Esophagus squamous epithelium (tissue), 5 donors: ENCODE measurements at regions not wholly inside any gene's neighbourhood (a gene's known extent, or its start where the extent isn't known, plus 50 kb on each side); places are given as distances from the start of the nearest gene placed in this dataset.

Experiments used
- DNase-seq: peaks from one replicate; lab custom pipeline; 2025; lab: John Stamatoyannopoulos, UW
- H3K27ac ChIP-seq, 4 donors: fragments of 200-600 bp; sonication (generic); one replicate each; pipeline ENCODE4 v1.5.1; 2016 to 2019; ENCODE audit warnings: mild to moderate bottlenecking in 1 of 4
- H3K27me3 ChIP-seq, 4 donors: fragments of 200-600 bp; sonication (generic); 1 replicate in 3 of 4; 2 replicates in 1 of 4; pipeline versions ENCODE4 v1.5.1 to v1.6.0; 2017 to 2021; ENCODE audit warnings: antibody characterized with exemption in 1 of 4
- H3K36me3 ChIP-seq, 3 donors: fragments of 200-600 bp; sonication (generic); one replicate each; pipeline ENCODE4 v1.5.1; 2016 to 2019
- H3K4me1 ChIP-seq, 3 donors: fragments of 200-600 bp; sonication (generic); one replicate each; pipeline ENCODE4 v1.5.1; 2017 to 2019
- H3K4me3 ChIP-seq, 4 donors: fragments of 200-600 bp; sonication (generic); 1 replicate in 3 of 4; 2 replicates in 1 of 4; pipeline ENCODE4 v1.5.1; 2016 to 2019; ENCODE audit warnings: mild to moderate bottlenecking in 2 of 4, moderate library complexity in 1 of 4
- H3K9me3 ChIP-seq, 3 donors: fragments of 200-600 bp; sonication (generic); one replicate each; pipeline ENCODE4 v1.5.1; 2016 to 2019
- POLR2A ChIP-seq, 4 donors: fragments of 450-650 bp; IDR thresholded peaks; one replicate each; pipeline ENCODE4 v1.6.1; 2017; ENCODE audit warnings: antibody characterized with exemption in 4 of 4, mild to moderate bottlenecking in 4 of 4, moderate library complexity in 3 of 4
- WGBS, 2 donors: methylation state at CpG; one replicate each; pipeline ENCODE4 v1.1.5; 2018; 5-methylcytosine and 5-hydroxymethylcytosine counted together
- intact Hi-C: fragments of 100-400 bp; cut with DNase I; formaldehyde crosslinking; loops from one replicate; pipeline ENCODE4 v1.15.0; 2022
- TF ChIP-seq, protein P1 (sequence below), 6 experiments: fragments of 450-650 bp in 4 of 6; fragments of 200-600 bp in 2 of 6; sonication (generic) in 2 of 6; IDR thresholded peaks; one replicate each; pipeline ENCODE4 v1.5.1; 2016 to 2019; ENCODE audit warnings: antibody characterized with exemption in 6 of 6, mild to moderate bottlenecking in 4 of 6, moderate library complexity in 4 of 6
- donor health status: DM: yes; HTN: yes; CAD: no.

DNA sequence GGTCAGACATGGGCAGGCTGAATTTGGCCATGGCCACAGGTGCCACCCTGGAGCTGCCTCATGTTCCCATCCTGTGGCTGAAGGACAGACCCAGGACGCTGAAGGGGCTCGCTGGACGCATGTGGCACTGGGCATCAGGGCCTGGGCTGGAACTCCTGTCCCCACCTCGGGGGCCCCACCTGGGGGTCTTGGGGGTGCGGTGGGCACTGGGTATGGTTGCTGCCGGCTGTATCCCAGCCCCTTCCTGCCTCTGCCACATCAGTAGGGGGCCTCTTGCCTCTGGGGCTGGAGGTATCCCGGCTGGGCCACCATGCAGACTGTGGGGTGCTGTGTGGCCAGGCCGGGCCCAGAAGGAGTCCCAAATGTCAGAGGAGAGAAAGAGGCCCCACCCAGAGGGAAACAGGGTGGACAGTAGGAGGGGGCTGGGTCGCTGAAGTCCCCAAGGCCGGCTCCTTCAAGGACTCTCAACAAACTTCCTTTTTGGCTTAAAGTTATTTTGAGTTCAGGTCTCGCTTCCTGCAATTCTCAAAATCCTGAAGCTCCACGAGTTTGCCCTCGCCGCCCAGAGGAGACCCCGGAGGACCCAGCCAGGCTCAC, 78.7 kb downstream of the SIK1 start:
- no peak for DNase-seq
- H3K27ac ChIP-seq: peak overlapping the region in 2 of 4 donors; percentile 25 to 35

DNA sequence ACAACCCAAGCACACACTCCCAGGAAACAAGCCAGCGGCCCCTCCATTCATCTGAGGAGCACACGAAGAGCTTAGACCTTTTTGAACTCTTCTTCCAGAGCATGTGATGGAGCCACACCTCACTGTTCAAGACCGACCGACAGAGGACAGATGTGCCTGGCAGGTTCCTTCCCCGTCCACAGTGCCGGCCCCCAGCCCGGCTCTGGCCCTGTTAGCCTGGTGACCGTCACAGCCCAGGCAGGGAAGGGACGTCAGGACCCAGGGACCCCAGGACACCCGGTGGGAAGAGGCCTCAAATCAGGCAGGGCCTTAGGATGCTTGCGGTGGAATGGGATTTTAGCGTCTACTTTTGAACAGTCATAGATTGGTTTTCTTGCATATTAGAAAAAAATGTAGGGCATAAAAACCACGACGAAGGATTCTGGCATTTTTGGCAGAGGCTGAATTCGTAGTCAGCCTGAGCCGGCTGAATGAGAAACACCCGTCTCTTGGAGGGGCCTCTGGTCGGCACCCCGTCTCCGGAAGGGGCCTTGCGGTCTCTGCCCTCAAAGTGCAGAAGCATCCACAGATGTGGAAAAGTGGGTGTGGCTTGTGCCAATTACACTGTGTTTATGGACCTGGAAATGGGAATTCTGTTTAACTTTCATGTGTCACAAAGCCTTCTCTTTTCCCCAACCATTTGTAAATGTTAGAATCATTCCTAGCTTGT, 79.3 kb downstream of the SIK1 start:
- WGBS, 2 donors: 83 to 91% methylated on average over 10 to 11 of the region's 21 CpGs
- Histone ChIP-seq H3K4me3 (no peak overlapping the region), H3K4me1 (peaks cover 14 to 47% (median 17%) of the 10 kb centered on the region in 3 donors), H3K36me3 (no peaks in the 10 kb centered on the region), H3K27me3 (no peaks in the 10 kb centered on the region), H3K27ac (no peak overlapping the region), H3K9me3 (no peaks in the 10 kb centered on the region)
- TF ChIP-seq POLR2A (IDR thresholded peaks at IDR 0.05): no peak
- TF ChIP-seq, protein P1, sequence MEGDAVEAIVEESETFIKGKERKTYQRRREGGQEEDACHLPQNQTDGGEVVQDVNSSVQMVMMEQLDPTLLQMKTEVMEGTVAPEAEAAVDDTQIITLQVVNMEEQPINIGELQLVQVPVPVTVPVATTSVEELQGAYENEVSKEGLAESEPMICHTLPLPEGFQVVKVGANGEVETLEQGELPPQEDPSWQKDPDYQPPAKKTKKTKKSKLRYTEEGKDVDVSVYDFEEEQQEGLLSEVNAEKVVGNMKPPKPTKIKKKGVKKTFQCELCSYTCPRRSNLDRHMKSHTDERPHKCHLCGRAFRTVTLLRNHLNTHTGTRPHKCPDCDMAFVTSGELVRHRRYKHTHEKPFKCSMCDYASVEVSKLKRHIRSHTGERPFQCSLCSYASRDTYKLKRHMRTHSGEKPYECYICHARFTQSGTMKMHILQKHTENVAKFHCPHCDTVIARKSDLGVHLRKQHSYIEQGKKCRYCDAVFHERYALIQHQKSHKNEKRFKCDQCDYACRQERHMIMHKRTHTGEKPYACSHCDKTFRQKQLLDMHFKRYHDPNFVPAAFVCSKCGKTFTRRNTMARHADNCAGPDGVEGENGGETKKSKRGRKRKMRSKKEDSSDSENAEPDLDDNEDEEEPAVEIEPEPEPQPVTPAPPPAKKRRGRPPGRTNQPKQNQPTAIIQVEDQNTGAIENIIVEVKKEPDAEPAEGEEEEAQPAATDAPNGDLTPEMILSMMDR (IDR thresholded peaks at IDR 0.05): no peak
- intact Hi-C loops: no loop called here
- no peak for DNase-seq

More for the DNA sequence above, 78.7 kb downstream of the SIK1 start:
- intact Hi-C loops: no loop called here
- Histone ChIP-seq H3K27me3 (no peaks in the 10 kb centered on the region), H3K4me1 (peaks cover 11 to 41% (median 17%) of the 10 kb centered on the region in 3 donors), H3K9me3 (no peaks in the 10 kb centered on the region), H3K36me3 (no peaks in the 10 kb centered on the region), H3K4me3 (no peak overlapping the region)
- TF ChIP-seq, protein P1 (IDR thresholded peaks at IDR 0.05): no peak
- no peak for TF ChIP-seq POLR2A (IDR thresholded peaks at IDR 0.05)
- WGBS, 2 donors: 78% methylated on average over 6 of the region's 15 CpGs; no CpG with 5 or more reads in 1 of the 2 donors

DNA sequence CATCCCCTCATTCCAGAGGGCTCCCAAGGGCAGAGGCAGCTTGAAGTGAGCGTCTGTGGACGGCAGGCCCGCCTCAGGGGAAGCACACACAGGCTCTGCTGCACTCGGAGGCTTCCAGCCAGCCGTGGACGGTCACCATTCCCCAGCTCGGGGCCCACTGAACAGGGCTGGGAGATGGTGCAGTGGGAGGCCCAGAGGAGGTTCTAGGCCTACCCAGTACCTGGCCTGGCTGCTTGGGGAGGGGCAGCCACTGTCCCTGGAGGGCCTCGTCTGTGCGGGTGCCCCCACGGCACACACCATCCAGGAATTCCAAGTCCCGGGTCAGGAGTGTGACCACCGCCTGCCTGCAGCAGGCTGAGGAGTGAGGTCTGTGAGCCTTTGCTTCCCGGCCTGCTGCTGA, 80.4 kb downstream of the SIK1 start:
- H3K4me3 ChIP-seq: no peak overlapping the region
- no peaks in the 10 kb centered on the region for H3K36me3 ChIP-seq
- H3K27ac ChIP-seq: no peak overlapping the region
- no CpG with 5 or more reads among the region's 13 CpGs for WGBS, 2 donors
- H3K9me3 ChIP-seq: no peaks in the 10 kb centered on the region
- TF ChIP-seq POLR2A (IDR thresholded peaks at IDR 0.05): no peak
- TF ChIP-seq, protein P1 (IDR thresholded peaks at IDR 0.05): no peak
- DNase-seq: no peak
- no peaks in the 10 kb centered on the region for H3K27me3 ChIP-seq
- intact Hi-C loops: no loop called here
- H3K4me1 ChIP-seq: peaks cover 14 to 47% (median 17%) of the 10 kb centered on the region in 3 donors

DNA sequence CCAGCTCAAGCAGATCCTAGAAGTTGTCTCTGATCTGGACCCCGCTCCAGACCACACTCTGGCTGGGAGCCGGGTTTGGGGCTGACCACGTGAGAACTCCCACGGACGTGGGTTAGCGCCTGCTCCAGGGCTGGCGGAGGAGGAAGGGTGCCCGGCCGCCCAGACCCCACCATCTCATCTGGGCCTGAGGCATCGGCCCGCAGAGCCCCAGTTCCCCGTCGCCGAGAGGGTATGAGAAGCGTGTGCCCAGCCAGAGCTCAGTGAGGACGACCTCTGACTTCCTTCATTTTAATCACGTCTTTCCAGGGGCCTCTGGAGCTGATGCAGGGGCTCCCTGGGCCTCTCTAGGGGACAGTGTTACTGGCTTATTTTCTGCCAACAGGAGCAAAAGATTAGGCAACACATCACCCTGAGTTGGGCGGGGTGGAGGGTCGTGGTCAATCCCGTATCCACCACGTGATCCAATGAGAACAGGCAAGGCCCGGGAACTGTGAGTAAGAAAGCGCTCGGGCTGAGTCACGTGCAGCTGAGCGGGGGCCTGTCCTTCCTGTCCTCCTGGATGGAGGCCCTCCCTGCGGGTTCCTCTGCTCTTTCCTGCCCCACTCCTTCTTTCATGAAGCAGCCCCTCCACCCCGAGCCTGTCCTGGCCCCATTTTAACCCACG, 81.1 kb downstream of the SIK1 start:
- DNase-seq: no peak
- H3K27me3 ChIP-seq: no peaks in the 10 kb centered on the region

More for the DNA sequence above, 81.1 kb downstream of the SIK1 start:
- Histone ChIP-seq H3K4me1 (peaks cover 17 to 52% (median 19%) of the 10 kb centered on the region in 3 donors), H3K27ac (no peak overlapping the region), H3K36me3 (no peaks in the 10 kb centered on the region), H3K4me3 (no peak overlapping the region), H3K9me3 (no peaks in the 10 kb centered on the region)
- TF ChIP-seq POLR2A (IDR thresholded peaks at IDR 0.05): no peak
- TF ChIP-seq, protein P1 (IDR thresholded peaks at IDR 0.05): no peak
- WGBS, 2 donors: 46 to 73% methylated on average over 10 to 29 of the region's 29 CpGs
- intact Hi-C loops: no loop called here
